COLO829 (cell line): ENCODE measurements at regions not wholly inside any gene's neighbourhood (a gene's known extent, or its start where the extent isn't known, plus 50 kb on each side); places are given as distances from the start of the nearest gene placed in this dataset.
A peak's percentile ranks its signal among the peaks of the same experiment; 100 is the strongest.

Experiments used
- DNase-seq: peaks from one replicate; pipeline ENCODE4 v3.0.0; 2012; ENCODE audit warnings: low spot score

DNA sequence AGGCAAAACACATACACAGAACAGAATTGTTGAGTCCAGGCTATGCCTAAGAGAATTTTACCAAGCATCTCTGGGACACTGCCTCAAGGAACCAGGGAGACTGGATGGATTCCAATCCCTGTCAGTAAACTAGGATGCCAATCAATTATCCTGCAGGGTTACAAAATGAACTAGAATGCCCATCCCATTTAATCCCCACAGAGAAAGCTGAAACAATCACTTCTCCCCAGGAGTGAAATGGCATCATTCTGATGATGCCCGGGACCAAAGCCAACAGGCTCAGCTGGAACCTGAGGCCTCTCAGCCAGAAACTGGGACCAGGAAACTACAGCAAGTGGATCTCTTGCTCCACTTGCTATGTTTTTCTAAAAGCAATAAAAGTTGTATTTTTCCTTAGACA is 130.0 kb upstream of the TJP1 start:
- DNase-seq, result no peak

DNA sequence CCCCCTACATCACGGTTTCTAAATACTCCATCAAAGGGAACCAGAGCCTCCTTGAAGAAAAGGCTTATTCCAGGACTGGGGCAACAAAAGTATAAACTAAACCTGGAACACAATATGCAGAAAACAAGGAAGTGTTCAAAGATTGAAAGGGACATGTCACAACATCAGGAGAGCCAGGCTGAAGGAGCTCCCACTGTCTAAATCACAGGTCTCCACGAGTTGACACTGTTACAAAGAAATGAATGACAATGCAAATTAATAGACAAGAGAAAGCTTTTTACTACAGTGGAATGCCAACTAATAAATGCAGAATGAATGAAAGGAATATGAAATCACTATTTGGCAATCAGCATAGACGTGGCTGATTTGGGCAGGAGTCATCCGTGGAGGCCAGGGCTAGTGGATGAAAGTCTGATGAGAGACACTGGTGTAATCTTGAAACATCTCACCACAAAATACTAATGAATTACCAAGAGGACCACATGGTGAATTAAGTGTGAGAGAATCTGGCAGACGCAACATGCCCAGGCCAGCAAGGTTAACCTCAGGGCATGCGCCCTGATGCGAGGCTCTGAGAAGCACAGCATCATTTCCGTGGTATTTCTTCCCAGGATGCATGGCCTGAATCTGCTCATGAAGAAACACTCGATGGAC is 123.8 kb upstream of the TJP1 start:
- DNase-seq, result no peak

- no peak for DNase-seq
Observed at GRCh38 chr15:29944925-29945324, 122.7 kb upstream of the TJP1 start.

DNA sequence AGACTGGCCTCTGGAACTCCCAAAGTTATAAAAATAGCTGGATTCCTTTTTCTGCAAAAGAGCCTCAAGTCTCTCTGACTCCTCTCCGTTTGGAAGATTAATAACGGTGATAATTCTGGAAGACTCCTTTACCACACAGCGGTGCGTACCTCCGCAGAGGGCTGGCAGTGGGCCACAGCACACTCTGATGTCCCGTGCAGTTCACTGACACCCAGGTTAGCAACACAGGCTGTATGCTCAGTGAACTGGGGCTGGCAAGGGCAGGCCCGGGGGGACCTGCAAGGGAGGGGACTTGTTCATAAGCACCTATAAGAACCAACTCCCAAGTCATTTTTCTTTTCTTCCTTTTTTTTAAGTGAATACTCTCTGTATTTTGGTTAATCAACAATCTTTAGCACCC is 120.3 kb upstream of the TJP1 start:
- no peak for DNase-seq

DNA sequence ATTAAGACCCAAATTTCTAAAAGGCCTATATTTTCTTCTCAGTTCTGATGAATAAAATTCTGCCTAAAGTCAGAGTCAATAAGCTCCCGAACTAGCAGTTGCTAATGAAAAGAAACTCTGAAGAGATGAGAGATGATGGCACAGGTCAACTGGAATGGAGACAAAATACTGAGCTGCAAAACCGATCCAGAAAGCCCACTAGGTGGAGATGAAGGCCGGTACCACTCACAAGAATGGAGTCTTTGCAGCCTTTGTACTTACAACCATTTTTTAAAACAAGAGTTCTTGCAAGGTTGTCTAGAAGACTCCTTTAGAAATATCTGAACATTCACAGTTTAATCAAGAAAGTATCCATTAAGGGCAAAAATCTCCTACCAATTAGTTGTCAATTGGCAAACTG is 119.9 kb upstream of the TJP1 start:
- no peak for DNase-seq

DNA sequence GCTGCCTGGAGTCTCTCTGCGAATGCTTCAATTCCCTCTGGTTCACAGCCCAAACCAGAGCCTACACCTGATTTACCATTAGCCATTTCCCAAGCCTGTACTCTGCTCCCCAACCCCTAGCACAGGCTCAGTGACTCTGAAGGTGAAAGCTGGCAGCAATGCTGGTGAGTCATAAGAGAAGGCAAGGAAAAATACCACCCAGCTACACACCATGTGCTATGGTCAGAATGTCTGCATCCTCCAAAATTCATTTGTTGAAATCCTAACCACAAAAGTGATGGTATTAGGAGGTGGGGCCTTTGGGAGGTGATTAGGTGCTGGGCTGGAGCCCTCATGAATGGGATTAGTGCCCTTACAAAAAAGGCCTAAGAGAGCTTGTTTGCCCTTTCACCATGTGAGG is 117.1 kb upstream of the TJP1 start:
- DNase-seq, result no peak

DNA sequence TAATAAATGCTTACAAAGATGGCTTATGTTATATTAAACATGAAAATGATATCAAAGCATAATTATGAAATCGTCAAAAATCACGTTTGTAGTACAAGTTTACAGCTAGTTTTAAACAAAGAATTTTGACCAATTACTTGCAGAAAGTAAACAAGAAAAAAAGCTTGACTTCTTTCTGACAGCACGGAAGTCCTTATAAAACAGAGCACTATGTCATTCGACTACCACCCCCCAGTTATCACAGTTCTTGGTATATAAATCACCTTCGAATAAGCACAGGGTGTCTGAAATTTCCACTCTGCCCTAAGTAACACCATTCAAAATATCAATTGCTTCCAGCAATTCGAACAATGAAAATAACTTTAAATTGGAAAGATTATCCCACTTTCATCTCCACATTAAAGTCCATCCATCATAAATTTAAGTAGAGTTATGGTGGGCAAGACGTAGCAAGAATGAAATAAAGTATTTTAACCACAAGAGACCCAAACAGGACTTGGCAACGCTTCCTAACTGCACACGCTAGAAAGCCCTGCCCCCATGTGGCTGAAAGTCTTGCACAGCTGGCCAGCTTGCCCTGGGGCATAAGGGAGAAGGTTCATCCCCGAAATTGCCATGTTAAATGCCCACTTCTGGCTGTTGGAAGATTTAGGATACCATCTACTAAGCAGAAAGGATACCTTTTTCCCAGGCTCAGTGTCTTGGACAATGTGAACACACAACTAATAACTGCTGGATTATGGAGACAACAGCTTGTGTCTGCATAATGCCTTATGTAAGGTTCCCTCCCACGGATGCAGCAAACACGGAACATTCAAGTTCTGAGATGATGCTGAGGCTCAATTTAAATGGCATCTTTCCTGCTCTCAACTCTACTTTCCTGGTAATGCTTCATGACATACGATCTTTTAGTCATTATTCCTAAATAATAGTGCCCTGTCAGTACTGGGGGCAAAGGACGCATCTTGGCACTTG is 116.4 kb upstream of the TJP1 start:
- no peak for DNase-seq

DNA sequence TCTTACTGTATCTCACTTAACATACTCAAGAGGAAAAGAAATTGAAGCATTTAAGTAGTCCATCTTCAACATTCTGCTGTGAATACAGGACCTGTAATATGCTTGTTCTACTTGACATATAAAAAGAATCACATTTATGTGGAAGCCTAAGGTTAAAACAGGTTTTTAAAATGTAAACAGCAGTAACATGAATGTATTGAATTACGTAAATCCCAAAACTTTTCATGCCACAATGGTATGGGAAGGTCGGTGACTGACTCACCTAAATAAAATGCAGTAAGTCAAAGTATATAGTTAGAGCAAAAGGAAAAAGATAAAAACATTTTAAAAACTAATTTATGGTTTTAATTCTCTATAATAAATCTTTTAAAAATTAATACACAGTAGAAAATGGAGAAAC is 115.7 kb upstream of the TJP1 start:
- no peak for DNase-seq

DNA sequence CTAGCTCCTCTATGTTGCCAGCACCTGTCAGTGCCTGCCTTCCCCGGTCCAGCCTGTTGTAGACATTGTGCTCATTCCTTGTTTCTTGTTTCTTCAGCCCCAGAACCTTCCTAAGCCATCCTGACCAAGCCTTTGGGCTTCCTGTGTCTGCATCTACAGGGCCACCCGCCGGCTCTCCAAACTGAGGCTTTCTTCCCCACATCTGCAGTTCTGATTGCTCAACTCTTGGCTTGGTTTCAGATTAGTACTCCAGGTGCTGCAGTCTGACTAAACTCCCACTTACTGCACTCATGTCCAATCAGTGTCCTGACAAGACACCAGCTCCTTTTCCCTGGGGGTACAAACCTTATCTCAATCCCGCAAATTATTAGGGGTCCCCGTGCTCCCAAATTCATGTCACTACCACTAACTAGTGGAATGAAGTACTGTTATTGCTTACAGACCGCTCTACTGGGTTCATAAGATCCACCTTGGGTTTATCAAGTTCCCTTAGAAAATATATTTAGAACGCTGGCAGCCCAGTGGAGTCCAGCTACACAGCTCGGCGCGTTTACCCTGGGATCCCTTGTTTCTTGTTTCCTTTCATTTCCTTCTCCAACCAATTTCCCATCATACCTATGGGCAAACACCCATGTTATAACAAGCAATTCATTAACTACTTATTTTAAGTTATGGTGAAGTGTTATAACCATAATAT is 114.2 kb upstream of the TJP1 start:
- no peak for DNase-seq

DNA sequence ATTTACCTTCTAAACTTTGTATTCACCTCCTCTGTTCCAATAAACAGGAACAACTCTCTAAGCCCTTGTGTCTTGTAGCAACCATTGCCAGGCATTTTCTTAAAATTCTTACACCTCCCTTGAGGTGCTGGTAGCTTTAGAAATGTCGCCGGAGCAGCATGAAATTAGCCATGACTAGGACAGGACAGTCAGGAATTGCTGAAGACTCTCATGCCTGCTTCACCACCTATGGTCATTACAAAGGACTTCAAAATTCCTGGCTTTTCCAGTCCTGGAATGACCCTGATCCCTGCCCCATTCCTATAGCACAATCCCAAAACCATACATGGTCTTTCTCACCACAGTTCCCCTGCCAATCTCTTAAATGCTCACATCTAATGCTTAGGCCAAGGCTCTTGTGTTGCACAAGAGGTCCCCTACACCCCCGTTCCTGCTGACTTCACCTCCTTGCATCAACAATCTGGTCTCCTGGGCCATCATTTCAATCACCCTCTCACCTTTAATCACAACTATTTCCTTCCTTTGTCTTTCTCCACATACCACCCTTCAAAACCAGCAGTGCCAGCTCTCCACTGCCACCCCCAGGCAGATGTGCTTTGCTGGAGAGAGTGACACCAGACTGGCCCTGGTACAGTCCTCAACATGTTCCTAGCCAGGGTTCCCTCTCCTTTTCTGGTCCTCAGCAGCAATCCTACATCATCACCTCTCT is 113.2 kb upstream of the TJP1 start:
- no peak for DNase-seq

- no peak for DNase-seq
Observed at GRCh38 chr15:29934251-29934650, 112.0 kb upstream of the TJP1 start.

DNA sequence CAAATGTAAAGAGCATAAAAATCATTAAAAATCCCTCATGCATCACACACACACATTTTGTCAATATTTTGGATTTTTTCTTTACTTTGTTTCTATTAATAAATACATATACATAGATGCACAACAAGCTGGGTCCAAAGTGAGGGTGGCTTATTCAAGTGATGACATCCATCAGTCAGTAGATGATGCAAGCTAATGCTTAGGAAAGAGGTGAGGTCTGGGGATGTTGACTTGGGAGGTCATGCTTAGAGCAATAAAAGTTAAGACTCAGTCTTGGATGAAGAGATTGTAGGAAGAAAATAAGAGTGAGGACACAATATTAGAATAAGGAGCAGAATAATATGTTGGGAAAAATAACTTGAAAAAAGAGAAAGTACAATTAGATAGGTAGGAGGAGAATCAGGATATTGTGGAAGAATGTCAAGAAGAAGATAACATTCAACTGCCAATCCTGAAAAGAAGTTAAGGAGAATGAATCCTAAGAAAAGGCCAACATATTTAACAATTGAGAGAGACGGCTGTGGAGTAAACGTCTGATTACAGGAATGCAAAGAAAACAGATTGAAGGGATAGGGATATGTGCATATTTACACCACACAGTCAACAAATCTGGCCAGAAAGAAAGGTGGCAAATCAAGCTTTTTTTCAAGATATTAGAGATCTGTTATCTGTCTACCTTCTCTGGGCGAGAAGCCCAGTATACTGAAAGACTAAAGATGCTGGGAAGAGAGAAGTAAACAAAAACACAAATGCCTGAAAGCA is 111.0 kb upstream of the TJP1 start:
- no peak for DNase-seq

GRCh38 chr15:29926083-29926388 is 103.8 kb upstream of the TJP1 start:
- no peak for DNase-seq

- peak; percentile 42 for DNase-seq
Observed at GRCh38 chr15:29925227-29926082, 103.2 kb upstream of the TJP1 start.

GRCh38 chr15:29924750-29925149 is 102.5 kb upstream of the TJP1 start:
- DNase-seq, result no peak

- no peak for DNase-seq
Observed at GRCh38 chr15:29922191-29922590, 99.9 kb upstream of the TJP1 start.

- DNase-seq, result no peak
Observed at GRCh38 chr15:29921130-29921601, 98.9 kb upstream of the TJP1 start.

DNA sequence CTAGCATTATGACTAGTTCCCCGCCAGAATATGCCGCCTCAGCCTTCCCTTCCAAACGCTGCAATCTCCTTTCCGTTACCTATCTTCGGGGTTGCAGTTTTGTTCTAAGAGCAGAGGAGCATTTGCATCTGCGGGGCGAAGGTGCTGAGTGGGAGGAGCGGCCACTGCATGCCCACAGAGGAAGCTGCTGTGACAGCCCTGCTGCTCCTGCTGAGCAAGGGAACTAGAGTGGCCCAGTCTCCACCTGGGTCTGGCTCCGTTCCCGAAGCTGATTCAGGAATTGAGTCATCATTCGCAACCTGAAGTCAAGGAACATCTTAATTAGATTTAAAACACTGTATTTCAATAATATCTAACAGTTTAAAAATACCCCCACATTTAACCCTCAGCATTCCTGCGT is 98.2 kb upstream of the TJP1 start:
- no peak for DNase-seq

DNA sequence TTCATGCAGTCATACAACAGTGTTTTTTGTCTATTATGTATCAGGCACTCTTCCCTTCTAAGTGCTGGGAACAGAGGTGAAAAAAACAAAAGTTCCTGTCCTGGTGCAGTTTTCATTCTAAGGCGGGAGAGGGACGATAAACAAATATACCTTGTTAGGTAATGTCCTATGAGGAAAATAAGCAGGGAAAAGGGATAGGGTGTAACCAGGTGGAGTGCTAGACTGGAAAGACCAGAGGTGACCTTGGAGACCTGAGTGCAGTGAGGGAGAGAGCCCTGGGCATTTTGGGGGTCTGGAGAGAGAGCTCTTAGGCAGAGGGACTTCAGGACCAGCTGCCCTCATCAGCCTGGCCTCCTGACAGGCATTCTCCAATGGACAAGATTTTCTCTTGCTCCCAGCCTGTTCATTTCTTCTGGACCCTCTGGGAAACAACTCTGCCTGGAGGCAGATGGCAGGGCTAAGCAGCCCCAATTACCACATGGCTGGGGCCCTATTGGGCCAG is 97.2 kb upstream of the TJP1 start:
- DNase-seq, result no peak
